OCI-M2 (cell line): ENCODE measurements at regions not wholly inside any gene's neighbourhood (a gene's known extent, or its start where the extent isn't known, plus 50 kb on each side); places are given as distances from the start of the nearest gene placed in this dataset.
"Not testable (repeated sequence)": the region's sequence is repeated elsewhere in the genome, so short reads cannot be mapped to it uniquely, and the experiment has no call there.

ENCODE experiments used
- DNase-seq: peaks from one replicate; lab custom pipeline; 2025; ENCODE audit not compliant: unreplicated experiment; lab: John Stamatoyannopoulos, UW

DNA sequence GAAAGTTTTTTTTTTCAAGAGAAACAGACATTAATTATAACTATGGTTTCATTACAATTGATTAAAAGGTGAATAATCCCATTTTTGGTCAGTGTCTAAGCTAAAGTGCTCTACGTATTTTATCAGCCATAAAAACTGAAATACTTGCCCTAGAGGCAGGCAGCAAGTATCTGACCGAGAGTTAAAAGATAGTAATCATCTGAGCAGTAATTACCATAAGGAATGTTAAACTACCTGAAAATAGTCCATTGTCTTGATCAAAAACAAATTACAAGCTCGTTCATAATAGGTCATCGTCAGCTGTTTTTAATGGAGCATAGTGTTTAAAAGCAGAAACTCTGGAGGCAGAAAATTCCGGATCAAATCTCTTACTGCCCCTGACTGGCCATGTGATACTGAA lies 105.7 kb upstream of the ZEB2 start:
- no peak for DNase-seq

DNA sequence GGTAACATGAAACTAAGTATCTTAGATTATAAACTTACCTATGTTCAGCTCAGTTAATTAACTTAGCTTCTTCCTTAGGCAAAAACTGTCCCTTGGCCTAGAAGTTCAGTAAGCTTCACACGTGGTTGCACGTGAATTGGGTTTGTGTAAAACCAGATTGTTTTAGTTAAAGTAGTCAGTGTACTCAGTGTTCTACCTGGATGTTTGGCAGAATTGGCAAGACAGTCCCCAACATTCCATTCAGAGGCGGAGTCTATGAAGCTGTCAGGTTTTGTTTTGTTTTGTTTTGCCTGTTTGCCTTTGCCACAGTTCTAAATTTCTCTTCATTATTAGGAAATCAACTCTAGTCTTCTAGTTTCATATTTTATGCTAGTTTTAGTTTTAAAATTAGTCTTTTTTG lies 105.3 kb upstream of the ZEB2 start:
- DNase-seq = no peak

DNA sequence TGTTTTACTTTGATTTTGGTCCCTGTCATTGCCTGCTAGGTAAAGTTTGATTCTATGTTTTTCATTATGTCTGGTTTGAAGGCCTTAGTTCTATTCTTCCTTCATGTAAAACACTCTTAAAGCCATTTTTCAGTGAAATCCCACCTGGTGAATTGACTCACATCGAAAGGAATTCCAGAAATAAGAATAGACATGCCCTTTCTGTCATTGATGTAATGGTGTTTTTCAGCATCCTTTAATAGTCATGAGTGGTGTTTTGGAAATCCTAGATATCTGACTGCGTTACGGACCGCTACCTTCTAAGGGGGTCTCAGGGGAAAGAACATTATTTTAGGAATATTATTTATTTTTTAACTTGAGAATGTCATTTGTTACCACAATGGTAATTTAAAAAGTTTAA lies 104.5 kb upstream of the ZEB2 start:
- no peak for DNase-seq

DNA sequence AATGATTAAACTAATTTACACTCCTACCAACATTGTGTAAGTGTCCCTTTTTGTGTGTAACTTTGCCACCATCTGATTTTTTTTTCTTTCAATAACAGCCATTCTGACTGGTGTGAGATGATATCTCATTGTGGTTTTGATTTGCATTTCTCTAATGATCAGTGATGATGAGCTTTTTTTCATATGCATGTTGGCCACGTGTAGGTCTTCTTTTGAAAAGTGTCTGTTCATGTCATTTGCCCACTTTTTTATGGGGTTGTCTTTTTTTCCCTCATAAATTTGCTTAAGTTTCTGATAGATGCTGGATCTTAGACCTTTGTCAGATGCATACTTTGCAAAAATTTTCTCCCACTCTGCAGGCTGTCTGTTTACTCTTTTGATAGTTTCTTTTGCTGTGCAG lies 102.5 kb upstream of the ZEB2 start:
- not testable (repeated sequence) for DNase-seq

DNA sequence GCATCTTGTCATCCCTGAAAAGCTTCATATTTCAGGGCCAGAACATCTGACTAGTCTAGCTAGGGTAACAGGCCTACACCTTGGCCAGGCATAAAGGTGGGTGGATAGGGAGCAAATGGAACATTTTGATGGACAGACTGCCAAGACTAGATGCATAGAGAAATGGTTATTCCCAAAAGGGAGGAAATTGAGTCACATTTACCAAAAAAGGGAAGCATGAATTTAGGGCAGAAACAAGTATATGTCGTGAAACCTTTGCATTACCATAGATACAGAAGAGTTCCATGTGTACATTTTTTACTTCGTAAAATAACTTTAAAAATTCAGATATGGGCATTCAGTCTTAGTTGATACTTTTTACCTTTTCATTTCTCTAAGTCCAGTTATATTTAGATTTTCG lies 101.3 kb upstream of the ZEB2 start:
- no peak for DNase-seq

DNA sequence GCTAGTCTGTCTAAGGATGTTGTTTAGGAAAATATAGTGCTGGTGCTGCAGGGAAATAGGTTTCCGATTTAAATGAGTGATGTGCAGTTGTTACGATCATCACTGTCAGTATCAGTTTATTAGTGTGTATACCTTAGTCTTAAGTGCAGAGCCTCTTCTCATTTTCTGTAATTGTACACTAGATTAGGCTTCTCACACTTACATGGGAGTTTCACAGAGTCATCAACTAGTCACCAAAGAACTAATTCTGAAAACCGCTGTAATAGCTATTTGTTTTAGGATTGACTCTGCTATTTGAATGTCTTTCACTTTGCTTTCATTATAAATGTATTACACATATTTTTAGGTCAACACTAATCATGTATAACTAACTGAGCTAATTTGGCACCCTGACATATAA lies 99.8 kb upstream of the ZEB2 start:
- DNase-seq = no peak

DNA sequence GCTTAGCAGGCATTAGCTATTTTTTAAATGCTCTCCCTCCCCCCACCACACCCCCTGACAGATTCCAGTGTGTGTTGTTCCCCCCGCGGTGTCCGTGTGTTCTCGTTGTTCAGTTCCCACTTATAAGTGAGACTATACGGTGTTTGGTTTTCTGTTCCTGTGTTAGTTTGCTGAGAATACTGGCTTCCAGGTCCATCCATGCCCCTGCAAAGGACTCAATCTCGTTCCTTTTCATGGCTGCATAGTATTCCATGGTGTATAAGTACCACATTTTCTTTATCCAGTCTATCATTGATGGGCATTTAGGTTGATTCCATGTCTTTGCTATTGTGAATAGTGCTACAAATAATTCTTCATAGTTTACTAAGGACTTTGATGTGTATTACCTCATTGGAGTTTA lies 97.3 kb upstream of the ZEB2 start:
- DNase-seq = not testable (repeated sequence)

DNA sequence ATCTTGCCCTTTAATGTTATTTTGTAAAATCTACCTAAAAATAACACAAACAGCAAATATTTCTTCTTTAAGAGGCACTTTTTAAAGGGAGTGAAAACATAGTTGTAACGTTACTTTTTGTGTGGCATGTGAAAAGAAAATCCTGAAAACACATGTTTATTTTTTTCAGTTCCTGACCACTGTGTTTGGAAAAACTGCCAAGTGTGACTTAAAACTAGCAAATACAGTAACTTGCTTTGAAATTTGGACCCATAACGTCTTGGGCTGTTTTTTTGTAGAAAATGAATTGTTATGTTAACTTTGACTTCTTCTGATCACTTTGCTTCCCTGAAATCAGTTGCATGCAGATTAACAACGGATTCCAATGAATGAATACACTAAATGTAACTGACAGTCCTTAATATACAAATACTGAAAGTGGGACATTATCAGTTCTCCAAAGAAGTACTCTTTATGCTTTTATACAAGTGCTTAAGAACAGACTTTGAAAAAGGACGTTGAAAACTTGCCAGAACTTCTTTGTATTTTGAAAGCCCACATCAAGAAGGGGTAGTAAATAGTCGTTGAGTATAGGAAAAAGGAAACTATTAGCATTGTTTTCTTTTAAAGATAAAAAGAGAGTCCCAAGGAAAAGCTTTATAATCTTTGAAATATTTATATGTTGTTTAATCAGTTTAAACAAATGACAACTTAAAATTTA lies 96.1 kb upstream of the ZEB2 start:
- no peak for DNase-seq

DNA sequence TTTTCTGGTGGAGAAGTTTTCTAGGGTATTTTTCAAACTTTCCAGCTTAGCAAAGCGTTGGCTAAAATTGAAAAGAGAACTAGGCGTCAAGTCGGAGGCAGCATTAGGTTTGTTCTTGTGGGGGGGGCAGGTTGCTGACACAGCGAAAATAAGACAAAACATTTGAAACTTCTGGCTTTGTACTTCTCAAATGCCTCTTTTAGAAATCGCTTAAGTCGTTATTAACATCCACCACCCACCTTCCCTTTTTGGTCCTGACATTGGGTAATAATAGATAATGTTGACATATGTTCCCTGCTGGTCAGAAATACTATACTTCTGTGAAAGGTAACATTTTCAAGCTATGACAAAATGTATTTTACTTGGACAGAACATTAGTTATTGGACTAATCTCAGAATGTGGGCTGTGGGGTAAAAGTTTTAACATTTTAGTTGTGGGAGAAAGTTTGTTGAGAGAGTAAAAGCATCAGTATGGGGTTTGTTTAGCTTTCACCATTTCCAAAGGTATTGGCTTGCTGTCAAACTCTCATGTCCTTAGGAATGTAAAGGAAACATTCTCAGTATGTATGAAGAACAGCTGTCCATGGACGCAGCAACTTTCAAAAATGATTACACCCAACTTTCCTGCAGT lies 88.1 kb upstream of the ZEB2 start:
- no peak for DNase-seq

DNA sequence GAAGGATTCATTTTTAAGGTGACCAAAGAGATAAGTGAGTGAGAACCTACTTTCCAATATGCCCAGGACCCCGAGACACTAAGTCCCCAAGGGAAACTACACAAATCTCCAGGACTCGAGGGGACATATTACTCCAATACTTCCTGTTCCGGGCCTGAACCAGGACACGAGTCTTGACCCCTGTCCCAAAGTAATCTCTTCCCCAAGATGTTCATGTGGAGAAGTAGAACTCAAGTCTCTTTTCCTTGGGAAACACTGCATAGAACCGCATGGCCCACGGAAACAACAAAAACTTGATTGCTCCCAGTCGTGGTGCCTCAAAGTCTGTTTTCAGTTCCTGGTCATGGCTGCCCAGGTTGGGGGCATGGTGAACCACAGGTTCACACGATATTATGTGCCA lies 87.2 kb upstream of the ZEB2 start:
- DNase-seq = no peak

DNA sequence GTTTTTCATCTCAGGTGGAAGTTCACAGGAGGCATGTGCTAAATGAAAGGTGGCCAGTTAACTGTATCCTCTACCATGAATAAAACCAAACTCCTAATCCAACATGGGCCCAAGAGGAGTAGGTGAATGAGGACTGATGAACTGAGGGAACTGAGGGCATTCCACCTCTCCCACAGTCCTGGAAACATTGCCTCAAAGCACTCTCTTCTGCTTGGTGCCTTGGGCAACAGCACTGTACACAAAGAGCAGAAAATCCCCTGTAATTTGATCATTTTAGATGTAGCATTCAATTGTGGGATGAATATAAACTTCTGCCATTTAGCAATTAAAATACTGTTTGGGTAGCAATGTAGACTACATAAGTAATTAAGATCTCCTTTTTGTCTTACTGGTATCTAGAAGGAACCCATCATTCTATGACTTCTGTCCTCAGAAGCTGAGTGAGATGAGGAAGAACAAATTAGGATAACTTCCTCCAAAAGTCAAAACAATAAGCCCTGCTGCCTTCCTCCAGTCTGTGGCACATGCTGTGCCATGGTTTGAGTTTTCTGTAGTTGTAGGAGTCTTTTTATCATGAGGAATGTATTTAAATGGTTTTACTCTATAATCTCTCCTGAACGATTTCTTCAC lies 86.7 kb upstream of the ZEB2 start:
- DNase-seq = no peak

DNA sequence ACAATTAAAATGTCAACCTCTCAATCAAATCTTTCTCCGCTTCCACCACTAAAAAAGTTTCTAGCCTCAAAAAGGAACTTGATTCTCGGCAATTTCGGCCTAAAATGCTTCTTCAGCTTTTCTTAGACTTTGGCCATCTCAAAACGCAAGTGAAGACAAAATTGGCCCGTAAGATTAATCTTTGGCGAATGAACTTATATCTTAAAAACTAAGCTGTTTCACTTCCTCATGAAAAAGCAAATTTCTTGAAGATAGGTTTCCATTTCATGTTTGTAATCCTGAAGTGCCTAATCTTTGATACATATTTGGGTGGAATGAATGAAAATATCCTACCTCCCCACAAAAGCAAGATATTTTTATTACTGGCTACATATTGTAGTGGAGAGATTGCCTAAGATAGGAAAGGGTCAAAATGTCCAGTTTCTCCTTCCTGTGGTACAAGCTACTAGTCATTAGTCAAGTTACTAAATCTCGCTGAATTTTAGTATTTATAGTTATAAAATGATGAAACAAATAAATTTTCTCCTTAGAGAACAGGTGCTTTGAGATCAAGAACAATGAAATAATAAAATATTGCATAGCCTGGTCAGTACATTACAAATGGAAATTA lies 85.4 kb upstream of the ZEB2 start:
- DNase-seq = no peak

DNA sequence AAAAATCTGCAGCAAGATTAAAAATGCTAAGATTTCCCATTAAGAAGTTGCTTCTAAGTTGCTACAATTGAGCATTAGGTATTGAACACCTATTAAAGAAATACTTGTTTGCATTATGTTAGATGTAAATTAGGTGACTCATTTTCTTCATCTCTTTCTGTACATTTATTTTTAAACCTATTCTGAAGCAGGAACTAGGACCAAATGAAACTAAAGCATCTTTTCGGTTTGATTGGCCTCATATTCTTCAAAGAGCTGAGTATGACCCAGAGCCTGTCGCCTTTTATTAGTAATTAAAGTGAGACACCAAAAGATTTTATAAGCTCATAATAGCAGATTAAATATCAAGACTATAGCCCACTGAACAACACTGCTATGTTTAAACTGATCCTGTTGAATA lies 83.4 kb upstream of the ZEB2 start:
- no peak for DNase-seq

DNA sequence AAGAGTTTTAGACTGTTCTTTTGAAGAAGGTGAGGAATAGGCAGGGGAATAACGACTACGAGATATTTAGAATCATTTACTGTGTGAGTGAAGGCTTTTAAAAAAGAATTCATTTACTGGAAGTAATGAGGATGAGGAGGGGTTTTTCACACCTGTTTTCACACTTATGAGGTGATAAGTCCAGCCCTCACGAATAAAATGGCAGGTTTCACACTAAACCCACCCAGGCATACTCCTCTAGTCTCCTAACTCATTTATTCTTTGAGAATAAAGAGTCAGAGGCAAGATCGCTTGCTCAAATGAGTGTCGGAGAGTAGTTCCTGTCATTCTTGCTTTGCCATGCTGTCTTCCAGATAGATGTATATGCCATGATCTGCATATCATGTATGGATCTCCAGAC lies 79.0 kb upstream of the ZEB2 start:
- DNase-seq = no peak

DNA sequence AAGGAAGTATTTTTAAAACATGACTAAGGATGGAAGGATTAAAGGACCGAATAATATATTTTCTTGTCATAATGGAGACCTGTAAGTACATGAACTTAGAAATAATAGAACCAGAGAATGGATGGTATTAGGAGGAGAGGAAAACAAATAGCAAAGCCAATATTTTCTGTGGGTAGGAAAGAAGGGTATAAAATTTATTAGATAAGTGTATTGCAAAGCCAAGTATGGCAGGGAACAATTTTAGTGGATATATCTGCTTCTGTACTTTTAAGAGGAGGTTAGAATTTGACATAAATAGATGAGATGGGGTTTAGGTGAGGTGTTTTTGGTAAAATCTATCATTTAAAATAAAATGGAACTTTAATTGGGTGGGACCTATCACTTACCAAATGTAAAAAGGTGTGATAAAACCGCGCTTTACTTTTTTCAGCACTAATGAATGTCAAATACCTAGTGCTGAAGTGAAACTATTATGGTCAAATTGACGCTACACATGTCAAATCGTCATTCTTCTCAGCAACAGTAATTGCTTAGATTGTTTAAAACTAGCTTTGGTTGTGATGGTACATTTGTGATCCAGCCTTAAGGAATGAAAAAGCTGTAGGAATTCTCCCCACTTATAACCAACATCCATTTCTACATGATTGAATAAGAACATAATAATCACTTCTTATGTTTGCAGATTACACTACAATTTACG lies 78.1 kb upstream of the ZEB2 start:
- DNase-seq = no peak

DNA sequence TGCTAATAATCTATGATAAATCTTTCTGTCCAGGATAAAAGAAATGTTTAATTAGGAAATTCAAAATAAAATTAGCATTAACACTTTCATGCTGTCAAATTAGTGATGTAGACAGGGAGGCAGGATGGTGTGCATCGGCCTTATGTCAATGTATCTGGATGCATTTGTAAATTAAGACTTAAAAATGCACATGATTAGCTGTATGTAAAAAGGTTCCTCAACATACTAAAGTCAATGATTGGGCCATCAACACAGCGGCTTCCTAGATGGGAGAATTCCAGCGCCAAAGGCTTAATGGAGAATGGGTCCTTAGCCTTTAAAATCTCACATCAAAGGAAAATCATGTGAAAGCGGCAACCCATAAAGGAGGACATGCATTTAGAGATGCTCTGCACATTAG lies 77.5 kb upstream of the ZEB2 start:
- no peak for DNase-seq

DNA sequence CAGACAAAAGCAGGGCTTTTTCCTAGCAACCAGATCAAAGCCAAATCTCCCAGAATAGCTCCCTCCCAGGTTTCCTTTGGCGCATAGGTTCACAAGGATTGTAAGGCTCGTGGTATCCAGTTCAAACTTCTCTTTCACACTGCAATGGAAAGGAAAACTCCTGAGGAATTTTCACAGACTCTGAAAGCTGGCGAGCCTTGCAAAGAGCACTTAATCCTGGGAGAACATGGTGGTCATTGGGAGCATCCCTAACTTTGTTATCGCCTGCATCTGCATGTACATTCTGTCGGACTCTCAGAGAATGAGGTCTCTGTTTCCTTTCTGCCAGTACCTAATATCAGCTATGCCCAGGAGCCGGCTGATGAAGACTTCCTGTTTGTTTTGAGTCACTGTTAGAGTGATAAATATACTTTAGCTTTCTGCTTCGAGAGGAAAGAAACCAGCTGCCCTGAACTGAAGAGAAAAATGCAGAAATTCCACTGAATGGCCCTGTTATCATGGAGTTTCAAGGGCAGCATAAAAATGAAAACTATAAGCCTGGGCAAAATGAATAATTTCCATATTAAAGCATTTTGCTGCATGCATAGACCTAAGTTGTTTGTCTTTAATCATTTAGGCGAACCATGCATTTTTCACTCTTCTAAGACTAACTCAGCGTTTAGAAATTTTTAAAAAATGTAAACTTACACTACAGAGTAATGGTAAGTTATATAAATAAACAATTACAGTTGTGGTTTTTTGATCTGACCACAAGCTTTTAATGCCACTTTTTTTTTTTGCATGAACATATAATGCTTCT lies 76.4 kb upstream of the ZEB2 start:
- peak; percentile 40 for DNase-seq

DNA sequence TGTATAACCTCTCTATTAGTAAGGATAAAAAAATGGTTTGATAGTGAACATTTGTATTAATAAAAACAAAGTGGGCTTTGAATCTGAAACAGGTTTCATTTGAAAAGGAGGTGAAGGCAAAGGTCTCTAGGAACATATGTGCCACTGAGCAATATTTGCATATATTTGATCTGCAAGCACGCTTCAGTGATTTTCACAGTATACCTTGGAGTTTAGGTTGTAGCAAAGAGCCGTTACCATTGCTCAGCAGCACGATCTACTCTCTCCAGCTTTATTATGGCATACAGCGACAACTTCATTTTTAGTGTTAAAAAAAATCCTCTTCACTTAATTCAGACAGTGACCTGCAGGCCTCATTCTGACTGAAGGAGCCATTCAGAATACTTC lies 75.8 kb upstream of the ZEB2 start:
- no peak for DNase-seq

DNA sequence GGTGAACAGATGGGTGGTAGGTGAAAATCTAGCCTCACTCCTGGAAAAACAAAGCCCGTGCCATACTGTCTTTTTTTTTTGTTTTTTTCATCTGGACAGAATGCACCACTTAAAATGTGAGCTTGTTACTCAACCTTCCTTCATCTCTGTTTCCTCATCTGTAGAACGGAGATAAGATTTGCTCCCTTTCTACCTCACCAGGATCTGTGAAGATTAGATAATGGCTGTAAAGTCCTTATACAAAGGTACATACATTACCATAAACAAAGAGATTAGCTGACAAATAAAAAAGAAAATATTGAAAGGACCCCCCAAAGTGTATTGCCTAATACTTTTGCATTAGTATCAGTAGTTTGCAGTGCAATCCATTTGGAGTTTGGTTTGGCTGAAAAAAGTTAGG lies 75.4 kb upstream of the ZEB2 start:
- peak; percentile 29 for DNase-seq

DNA sequence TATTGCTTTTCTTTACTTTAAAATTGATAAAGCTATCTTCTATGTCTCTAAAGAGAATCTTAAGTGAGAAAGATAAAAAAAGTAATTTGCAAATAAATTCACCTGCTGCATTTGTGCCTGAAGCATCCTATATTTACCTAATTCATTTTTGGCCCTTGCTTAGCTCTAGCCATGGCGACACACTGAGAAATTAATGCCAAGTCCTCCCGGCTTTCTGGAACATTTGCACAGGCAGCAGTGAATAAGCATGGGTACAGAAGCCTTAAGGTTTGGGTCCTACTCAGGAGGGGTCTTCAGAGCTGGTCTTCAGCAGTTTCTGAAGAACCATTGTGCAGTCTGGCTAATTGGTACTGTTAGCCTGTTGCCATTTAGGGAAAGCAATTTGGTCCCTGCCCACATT lies 73.9 kb upstream of the ZEB2 start:
- no peak for DNase-seq
